ENCODE measurements at regions not wholly inside any gene's neighbourhood (a gene's known extent, or its start where the extent isn't known, plus 50 kb on each side); places are given as distances from the start of the nearest gene placed in this dataset.

DNA sequence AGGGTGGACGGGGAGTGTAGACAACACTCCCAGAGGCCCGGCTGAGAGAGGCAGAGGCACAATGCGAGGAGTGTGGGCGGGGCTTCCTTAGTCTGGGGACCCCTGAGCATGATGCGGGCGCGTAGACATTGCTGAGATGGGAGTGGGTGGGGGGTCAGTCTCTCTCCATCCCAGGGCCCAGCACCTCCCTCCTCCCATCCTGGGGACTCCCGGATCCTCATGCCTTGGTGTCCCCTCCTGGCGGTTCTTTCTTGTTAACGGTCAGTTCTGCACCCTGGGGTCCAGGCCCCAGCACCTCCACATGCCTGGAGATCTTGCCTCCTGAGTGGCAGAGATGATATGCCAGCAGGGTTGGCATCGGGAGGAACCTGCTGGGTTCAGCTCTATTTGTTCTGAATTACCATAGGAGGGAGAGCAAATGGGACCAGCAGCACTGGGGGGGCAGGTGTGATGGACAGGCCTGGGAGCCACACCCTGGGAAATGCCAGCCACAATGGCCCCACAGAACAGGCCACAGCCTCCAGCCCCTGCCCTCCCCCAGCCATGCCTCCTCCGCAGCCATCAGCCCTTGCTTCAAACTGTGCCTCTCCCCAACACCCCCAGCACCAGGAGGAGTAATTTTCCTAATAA is 55.7 kb downstream of the RTL6 start:
- no peak overlapping the region for H3K4me3 ChIP-seq (ENCODE audit: low read depth, low read length)
- no peak for DNase-seq (ENCODE audit: low read depth)
- TF ChIP-seq, protein P1, sequence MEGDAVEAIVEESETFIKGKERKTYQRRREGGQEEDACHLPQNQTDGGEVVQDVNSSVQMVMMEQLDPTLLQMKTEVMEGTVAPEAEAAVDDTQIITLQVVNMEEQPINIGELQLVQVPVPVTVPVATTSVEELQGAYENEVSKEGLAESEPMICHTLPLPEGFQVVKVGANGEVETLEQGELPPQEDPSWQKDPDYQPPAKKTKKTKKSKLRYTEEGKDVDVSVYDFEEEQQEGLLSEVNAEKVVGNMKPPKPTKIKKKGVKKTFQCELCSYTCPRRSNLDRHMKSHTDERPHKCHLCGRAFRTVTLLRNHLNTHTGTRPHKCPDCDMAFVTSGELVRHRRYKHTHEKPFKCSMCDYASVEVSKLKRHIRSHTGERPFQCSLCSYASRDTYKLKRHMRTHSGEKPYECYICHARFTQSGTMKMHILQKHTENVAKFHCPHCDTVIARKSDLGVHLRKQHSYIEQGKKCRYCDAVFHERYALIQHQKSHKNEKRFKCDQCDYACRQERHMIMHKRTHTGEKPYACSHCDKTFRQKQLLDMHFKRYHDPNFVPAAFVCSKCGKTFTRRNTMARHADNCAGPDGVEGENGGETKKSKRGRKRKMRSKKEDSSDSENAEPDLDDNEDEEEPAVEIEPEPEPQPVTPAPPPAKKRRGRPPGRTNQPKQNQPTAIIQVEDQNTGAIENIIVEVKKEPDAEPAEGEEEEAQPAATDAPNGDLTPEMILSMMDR (IDR thresholded peaks at IDR 0.05; ENCODE audit: insufficient read depth, low read depth, low read length, missing control alignments): no peak

DNA sequence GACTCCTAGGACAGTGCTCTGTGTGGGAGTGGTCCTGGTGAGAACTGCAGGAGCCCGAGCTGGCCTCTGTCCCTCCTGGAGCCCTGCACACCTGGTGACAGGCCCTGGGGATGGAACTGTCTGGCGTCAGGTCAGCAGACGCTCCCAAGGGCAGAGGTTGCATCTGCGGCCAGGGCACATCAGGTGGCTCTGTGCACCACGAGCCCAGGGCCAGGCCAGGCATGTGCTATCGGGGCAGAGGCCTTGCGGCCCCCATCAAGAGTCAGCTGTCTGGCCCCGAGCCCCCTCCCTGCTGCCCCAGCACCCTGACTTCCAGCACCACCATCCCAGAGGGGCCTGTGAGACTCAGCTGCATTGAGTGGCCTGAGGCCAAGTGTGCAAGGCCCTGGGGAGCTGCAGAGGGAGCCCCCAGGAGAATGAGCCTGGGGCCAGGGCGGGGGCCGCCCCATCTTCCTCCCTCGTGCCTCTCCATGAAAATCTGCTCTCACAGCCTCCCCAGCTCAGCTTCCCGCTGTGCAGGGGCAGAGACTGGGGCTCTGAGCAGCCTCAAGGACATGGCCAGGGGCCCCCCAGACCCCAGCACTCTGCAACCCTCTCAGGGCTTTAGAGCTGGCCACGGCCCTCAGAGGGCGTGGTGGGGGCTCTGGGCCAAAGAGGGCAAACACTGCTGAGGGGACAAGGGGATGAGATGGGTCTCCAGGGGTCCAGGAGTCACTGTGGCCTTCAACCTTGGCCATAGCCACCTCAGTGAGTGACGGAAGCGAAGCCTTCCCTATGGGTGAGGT is 56.4 kb downstream of the RTL6 start:
- no peak for DNase-seq (ENCODE audit: low read depth)
- no peak overlapping the region for H3K4me3 ChIP-seq (ENCODE audit: low read depth, low read length)
- TF ChIP-seq, protein P1 (IDR thresholded peaks at IDR 0.05; ENCODE audit: insufficient read depth, low read depth, low read length, missing control alignments): no peak

DNA sequence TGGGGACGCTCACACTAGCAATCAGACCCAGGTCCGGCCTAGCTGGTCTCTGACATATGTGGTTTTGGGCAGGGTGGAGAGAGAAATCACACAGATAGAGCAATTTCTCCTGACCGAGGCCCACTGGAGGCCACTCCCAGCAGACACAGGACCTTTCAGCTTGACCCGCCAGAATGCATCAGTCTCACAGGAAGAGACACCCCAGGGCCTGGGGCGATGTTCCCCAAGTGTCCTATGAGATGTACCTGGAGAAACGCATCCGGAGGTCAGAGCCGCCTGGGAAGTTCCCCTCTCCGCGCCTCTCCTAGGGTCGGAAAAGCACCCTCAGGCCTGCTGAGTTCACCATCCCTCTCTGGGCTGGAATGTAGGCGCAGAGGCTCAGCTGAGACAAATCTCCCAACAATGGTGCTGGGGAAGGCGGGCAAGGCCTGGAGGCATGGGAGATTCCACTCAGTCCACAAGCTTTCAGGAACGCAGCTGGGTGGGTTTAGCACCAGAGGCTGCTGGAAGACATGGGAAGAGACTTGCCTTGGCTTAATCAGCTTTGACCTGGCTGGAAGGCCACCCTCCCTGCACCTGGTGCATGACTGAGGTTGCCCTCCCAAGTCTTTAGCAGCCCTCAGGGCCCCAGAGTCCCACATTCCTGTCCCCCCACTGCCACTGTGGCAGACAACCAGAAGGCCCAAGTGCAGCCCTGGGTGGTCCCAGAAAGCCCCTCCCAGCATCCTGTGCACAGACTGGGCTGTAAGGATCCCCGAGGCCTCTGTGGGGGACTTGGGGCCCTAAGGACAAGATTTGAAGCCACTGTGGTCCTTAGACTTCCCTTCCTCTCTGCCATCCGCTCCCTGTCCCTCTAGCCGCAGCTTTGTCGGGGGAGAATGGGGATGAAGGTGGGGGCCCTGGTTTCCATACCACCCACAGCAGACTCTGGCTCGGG is 57.5 kb downstream of the RTL6 start:
- DNase-seq (ENCODE audit: low read depth): no peak
- H3K4me3 ChIP-seq (ENCODE audit: low read depth, low read length): no peak overlapping the region
- TF ChIP-seq, protein P1 (IDR thresholded peaks at IDR 0.05; ENCODE audit: insufficient read depth, low read depth, low read length, missing control alignments): no peak

DNA sequence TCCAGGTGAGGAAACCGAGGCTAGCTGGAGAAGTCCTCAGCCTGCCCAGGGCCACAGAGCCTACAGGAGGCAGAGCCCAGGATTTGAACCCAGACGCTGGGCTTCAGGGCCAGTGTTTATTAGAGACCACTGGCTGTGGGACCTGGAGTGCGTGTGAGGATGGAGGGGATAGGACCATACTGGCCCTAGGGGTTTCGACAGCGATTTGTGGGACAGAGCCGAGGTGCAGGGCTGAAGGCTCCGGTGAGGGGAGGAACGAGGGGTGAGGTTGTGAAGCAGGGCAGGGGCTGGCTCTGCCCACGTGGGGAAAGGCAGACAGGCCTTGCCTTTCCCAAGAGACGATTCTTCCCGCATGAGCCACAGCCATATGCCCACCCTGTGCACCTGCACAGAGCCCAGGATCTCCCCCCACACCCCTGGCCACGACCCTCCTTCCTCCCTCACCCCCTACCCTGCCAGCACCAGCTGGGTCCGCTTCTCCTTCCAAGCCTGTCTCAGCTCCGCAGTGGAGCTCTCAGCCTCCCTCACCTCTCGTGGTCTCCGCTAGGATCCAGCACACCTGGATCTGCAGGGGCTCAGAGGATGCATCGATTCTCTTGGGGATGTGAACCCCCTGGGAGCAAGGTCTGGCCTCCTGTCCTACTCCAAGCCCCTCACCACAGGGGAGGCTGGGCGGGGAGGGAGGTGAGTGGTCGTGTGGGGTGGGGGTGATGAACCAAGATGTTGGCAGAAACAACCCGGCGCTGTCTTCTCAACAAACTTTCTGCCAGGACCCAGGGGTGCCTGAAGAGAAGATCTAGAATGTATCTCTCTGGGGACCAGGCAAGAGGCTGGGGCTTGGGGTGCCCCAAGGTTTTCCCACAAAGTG is 58.4 kb downstream of the RTL6 start:
- no peak overlapping the region for H3K4me3 ChIP-seq (ENCODE audit: low read depth, low read length)
- TF ChIP-seq, protein P1 (IDR thresholded peaks at IDR 0.05; ENCODE audit: insufficient read depth, low read depth, low read length, missing control alignments): no peak
- DNase-seq (ENCODE audit: low read depth): no peak

DNA sequence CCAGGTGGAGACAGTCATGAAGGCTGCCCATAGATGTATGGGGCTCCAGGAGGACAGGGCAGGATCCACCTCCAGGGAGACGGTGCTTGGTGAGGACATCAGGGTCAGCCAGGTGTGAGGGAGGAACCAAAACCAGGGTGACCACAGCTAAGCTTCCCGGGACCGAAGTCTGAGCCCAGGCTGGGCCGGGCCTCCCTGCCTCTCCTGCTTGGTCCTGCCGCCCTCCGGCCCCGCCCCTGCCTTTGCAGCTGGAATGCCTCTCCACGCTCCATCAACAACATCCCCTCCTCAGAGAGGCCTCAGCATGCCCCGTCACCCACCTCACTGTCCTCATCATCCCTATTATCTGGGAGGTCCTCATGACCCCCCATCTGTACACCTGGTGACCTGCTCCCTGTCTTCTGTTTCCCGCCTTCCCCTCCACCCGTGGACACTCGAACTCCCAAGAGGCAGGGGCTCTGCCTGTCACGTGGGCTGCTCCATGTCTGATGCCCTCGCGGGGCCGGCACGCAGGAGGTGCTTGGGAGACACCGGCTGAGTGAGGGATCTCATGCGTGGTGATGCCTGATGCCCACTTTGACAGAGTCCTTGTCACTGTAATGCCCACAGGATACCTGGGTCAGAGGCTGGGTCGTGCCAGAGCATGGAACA is 59.4 kb downstream of the RTL6 start:
- TF ChIP-seq, protein P1 (IDR thresholded peaks at IDR 0.05; ENCODE audit: insufficient read depth, low read depth, low read length, missing control alignments): no peak
- H3K4me3 ChIP-seq (ENCODE audit: low read depth, low read length): no peak overlapping the region
- no peak for DNase-seq (ENCODE audit: low read depth)

All from GM12865 (cell line).